ENCODE measurements at regions not wholly inside any gene's neighbourhood (a gene's known extent, or its start where the extent isn't known, plus 50 kb on each side); places are given as distances from the start of the nearest gene placed in this dataset.

DNA sequence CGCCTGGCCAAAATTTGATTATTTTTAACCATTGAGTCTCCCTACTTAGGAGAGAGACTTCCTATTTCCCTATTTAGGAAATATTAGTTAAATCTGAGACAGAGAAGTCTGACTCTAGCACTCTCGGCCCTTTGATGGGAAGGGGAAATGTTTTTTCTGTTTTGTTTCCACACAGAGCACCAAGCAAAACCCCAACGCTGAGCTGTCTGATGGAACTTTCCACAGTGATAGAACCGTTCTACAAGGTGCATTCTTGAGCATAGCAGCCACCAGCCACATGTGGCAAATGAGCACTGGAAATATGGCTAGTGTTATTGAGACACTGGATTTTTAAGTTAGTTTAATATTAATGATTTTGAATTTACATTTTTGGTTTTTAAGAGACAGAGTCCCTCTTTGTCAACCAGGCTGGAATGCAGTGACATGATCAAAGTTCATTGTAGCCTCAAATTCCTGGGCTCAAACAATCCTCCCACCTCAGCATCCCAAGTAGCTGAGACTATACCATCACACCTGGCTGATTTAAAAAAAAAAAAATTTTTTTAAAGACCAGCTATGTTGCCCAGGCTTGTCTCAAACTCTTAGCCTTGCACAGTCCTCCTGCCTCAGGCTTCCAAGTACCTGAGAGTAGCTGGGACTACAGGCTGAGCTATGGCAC, 77.3 kb upstream of the GALNT2 start:
- no peaks in the 10 kb centered on the region for H3K9me3 ChIP-seq (ENCODE audit: control insufficient read depth, insufficient read depth, low read depth, low read length)
- TF ChIP-seq ZNF366 (tag by site-specific recombination; conservative IDR thresholded peaks at IDR 0.05) (no peak), ZSCAN16 (tag by site-specific recombination; IDR thresholded peaks at IDR 0.05) (no peak)
- no peak overlapping the region for H3K4me3 ChIP-seq (ENCODE audit: low read depth, low read length)
- H3K4me1 ChIP-seq (ENCODE audit: control insufficient read depth, insufficient read depth, low read length): no peaks in the 10 kb centered on the region
- CTCF ChIA-PET: interaction anchor here (0.6 to 2.3 kb wide), 2 partner anchors 17 to 178 kb away, joined by 4 to 8 read pairs; no protein-coding TSS in a partner anchor
- no peaks in the 10 kb centered on the region for H3K36me3 ChIP-seq (ENCODE audit: control insufficient read depth in 2 of 2, insufficient read depth in 1 of 2, low read length in 2 of 2)
- POLR2A ChIA-PET: no interaction called here
- no peak overlapping the region for H3K27ac ChIP-seq (ENCODE audit: extremely low read depth, low read depth, low read length)

DNA sequence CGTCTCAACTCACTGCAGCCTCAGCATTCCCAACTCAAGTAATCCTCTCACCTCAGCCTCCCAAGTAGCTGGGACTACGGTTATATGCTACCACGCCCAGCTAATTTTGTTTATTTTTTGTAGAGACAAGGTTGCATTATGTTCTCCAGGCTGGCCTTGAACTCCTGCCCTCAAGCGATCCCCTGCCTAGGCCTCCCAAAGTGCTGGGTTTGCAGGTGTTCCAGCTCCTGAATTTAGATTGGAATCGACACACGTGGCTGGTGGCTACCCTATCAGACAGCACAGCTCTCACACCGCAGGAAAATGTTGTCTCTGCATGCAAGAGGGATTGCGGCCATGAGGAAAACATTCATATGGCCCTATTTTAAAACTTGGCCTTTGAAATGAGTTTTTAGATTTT, 76.7 kb upstream of the GALNT2 start:
- TF ChIP-seq KLF9 (tag by site-specific recombination; IDR thresholded peaks at IDR 0.05; ENCODE audit: low read depth) (no peak), SETDB1 (IDR thresholded peaks at IDR 0.05; ENCODE audit: insufficient read length, low read length) (no peak), GLIS1 (tag by site-specific recombination; IDR thresholded peaks at IDR 0.05) (peak; percentile 76), GFI1B (tag by site-specific recombination; IDR thresholded peaks at IDR 0.05) (no peak), ZNF221 (tag by site-specific recombination; IDR thresholded peaks at IDR 0.05; ENCODE audit: borderline replicate concordance) (no peak), ZNF302 (tag by site-specific recombination; IDR thresholded peaks at IDR 0.05; ENCODE audit: low read depth) (no peak), ZNF48 (tag by site-specific recombination; IDR thresholded peaks at IDR 0.05) (no peak), ZNF670 (tag by site-specific recombination; IDR thresholded peaks at IDR 0.05; ENCODE audit: low read depth) (no peak), MEIS1 (CRISPR knock-in tag; IDR thresholded peaks at IDR 0.05; ENCODE audit: borderline replicate concordance) (no peak), ZIC2 (tag by site-specific recombination; IDR thresholded peaks at IDR 0.05) (peak; percentile 34; the same call in 1 of the 2 replicates), ZNF366 (tag by site-specific recombination; conservative IDR thresholded peaks at IDR 0.05) (no peak)
- TF ChIP-seq, protein P1, sequence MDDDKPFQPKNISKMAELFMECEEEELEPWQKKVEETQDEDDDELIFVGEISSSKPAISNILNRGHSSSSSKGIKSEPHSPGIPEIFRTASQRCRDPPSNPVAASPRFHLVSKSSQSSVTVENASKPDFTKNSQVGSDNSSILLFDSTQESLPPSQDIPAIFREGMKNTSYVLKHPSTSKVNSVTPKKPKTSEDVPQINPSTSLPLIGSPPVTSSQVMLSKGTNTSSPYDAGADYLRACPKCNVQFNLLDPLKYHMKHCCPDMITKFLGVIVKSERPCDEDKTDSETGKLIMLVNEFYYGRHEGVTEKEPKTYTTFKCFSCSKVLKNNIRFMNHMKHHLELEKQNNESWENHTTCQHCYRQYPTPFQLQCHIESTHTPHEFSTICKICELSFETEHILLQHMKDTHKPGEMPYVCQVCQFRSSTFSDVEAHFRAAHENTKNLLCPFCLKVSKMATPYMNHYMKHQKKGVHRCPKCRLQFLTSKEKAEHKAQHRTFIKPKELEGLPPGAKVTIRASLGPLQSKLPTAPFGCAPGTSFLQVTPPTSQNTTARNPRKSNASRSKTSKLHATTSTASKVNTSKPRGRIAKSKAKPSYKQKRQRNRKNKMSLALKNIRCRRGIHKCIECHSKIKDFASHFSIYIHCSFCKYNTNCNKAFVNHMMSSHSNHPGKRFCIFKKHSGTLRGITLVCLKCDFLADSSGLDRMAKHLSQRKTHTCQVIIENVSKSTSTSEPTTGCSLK (tag by site-specific recombination; IDR thresholded peaks at IDR 0.05): no peak
- H3K27ac ChIP-seq (ENCODE audit: extremely low read depth, low read depth, low read length): no peak overlapping the region
- no peak overlapping the region for H3K4me3 ChIP-seq (ENCODE audit: low read depth, low read length)
- no peaks in the 10 kb centered on the region for H3K36me3 ChIP-seq (ENCODE audit: control insufficient read depth in 2 of 2, insufficient read depth in 1 of 2, low read length in 2 of 2)
- no peaks in the 10 kb centered on the region for H3K9me3 ChIP-seq (ENCODE audit: control insufficient read depth, insufficient read depth, low read depth, low read length)
- H3K4me1 ChIP-seq (ENCODE audit: control insufficient read depth, insufficient read depth, low read length): no peaks in the 10 kb centered on the region
- POLR2A ChIA-PET: no interaction called here
- CTCF ChIA-PET: interaction anchor here (2.3 kb wide), 1 partner anchor 18 kb away, joined by 8 read pairs; no protein-coding TSS in a partner anchor

- Histone ChIP-seq H3K27ac (ENCODE audit: extremely low read depth, low read depth, low read length) (no peak overlapping the region), H3K9me3 (ENCODE audit: control insufficient read depth, insufficient read depth, low read depth, low read length) (no peaks in the 10 kb centered on the region), H3K36me3 (ENCODE audit: control insufficient read depth in 2 of 2, insufficient read depth in 1 of 2, low read length in 2 of 2) (no peaks in the 10 kb centered on the region), H3K4me3 (ENCODE audit: low read depth, low read length) (no peak overlapping the region), H3K4me1 (ENCODE audit: control insufficient read depth, insufficient read depth, low read length) (no peaks in the 10 kb centered on the region)
- CTCF ChIA-PET: interaction anchor here (0.6 to 2.3 kb wide), 4 partner anchors 10 to 197 kb away, joined by 3 to 8 read pairs (median 3); no protein-coding TSS in a partner anchor
- TF ChIP-seq ZNF362 (tag by site-specific recombination; IDR thresholded peaks at IDR 0.05) (no peak), ZNF529 (tag by site-specific recombination; IDR thresholded peaks at IDR 0.05; ENCODE audit: insufficient replicate concordance) (no peak), ZXDB (tag by site-specific recombination; IDR thresholded peaks at IDR 0.05) (no peak), ZNF394 (tag by site-specific recombination; IDR thresholded peaks at IDR 0.05; ENCODE audit: borderline replicate concordance) (no peak), PRDM4 (tag by site-specific recombination; IDR thresholded peaks at IDR 0.05) (no peak), ZNF138 (tag by site-specific recombination; IDR thresholded peaks at IDR 0.05; ENCODE audit: borderline replicate concordance) (no peak), HOXC10 (CRISPR knock-in tag; IDR thresholded peaks at IDR 0.05) (no peak), GLI2 (tag by site-specific recombination; IDR thresholded peaks at IDR 0.05; ENCODE audit: borderline replicate concordance, low read depth) (no peak), ZNF24 (tag by site-specific recombination; IDR thresholded peaks at IDR 0.05) (no peak), ZNF2 (tag by site-specific recombination; IDR thresholded peaks at IDR 0.05) (no peak), ZNF501 (tag by site-specific recombination; IDR thresholded peaks at IDR 0.05) (no peak), ZNF791 (tag by site-specific recombination; IDR thresholded peaks at IDR 0.05) (no peak), ZNF658 (tag by site-specific recombination; IDR thresholded peaks at IDR 0.05) (no peak), ZSCAN30 (tag by site-specific recombination; IDR thresholded peaks at IDR 0.05) (no peak)
- POLR2A ChIA-PET: no interaction called here
Measured at GRCh38 chr1:229991104-229991513, 75.9 kb upstream of the GALNT2 start.

All from HEK293 (cell line).